Coronary artery (tissue), 2 donors: ENCODE measurements at regions not wholly inside any gene's neighbourhood (a gene's known extent, or its start where the extent isn't known, plus 50 kb on each side); places are given as distances from the start of the nearest gene placed in this dataset.

Experiments
- DNase-seq: peaks from one replicate; pipeline ENCODE4 v3.0.0-alpha.2; 2017; ENCODE audit warnings: low spot score
- H3K27ac ChIP-seq, 2 donors: fragments of 200-600 bp; sonication (generic); one replicate each; pipeline ENCODE4 v1.5.1; 2016 to 2019
- H3K4me3 ChIP-seq: fragments of 200-600 bp; sonication (generic); 2 replicates; pipeline ENCODE4 v1.5.1; 2016; ENCODE audit warnings: mild to moderate bottlenecking, moderate library complexity
- CTCF ChIP-seq: fragments of 200-600 bp; sonication (generic); IDR thresholded peaks from one replicate; pipeline ENCODE4 v1.5.1; 2019; ENCODE audit warnings: antibody characterized with exemption

GRCh38 chr1:42013881-42014470 is 95.3 kb upstream of the HIVEP3 start:
- no peak for DNase-seq
- H3K27ac ChIP-seq, result no peak overlapping the region
- no peak overlapping the region for H3K4me3 ChIP-seq
- TF ChIP-seq CTCF, result no peak

GRCh38 chr1:42012852-42013251 is 94.1 kb upstream of the HIVEP3 start:
- no peak overlapping the region for H3K27ac ChIP-seq
- no peak for TF ChIP-seq CTCF
- DNase-seq, result no peak
- H3K4me3 ChIP-seq, result no peak overlapping the region

- no peak overlapping the region for H3K4me3 ChIP-seq
- DNase-seq, result no peak
Observed at GRCh38 chr1:42010381-42010780, 91.7 kb upstream of the HIVEP3 start.

GRCh38 chr1:42008264-42008663 is 89.5 kb upstream of the HIVEP3 start:
- no peak for TF ChIP-seq CTCF
- no peak for DNase-seq
- H3K27ac ChIP-seq, result no peak overlapping the region

More at GRCh38 chr1:42010381-42010780, 91.7 kb upstream of the HIVEP3 start:
- H3K27ac ChIP-seq, result no peak overlapping the region
- no peak for TF ChIP-seq CTCF

GRCh38 chr1:42006836-42007235 is 88.1 kb upstream of the HIVEP3 start:
- H3K4me3 ChIP-seq, result no peak overlapping the region
- H3K27ac ChIP-seq, result no peak overlapping the region
- no peak for DNase-seq
- no peak for TF ChIP-seq CTCF

More at GRCh38 chr1:42008264-42008663, 89.5 kb upstream of the HIVEP3 start:
- H3K4me3 ChIP-seq, result no peak overlapping the region

GRCh38 chr1:42006093-42006492 is 87.4 kb upstream of the HIVEP3 start:
- no peak overlapping the region for H3K4me3 ChIP-seq
- no peak for DNase-seq
- no peak for TF ChIP-seq CTCF
- no peak overlapping the region for H3K27ac ChIP-seq

GRCh38 chr1:42005530-42005929 is 86.8 kb upstream of the HIVEP3 start:
- no peak for TF ChIP-seq CTCF
- Histone ChIP-seq H3K27ac (no peak overlapping the region), H3K4me3 (no peak overlapping the region)
- no peak for DNase-seq
